ENCODE measurements at regions not wholly inside any gene's neighbourhood (a gene's known extent, or its start where the extent isn't known, plus 50 kb on each side); places are given as distances from the start of the nearest gene placed in this dataset.

- DNase-seq: no peak
These were observed 182.4 kb downstream of the ANXA2 start for GRCh38 chr15:60215225-60215963.

- no peak for DNase-seq
These were observed 180.6 kb downstream of the ANXA2 start for GRCh38 chr15:60217161-60217560.

- no peak for DNase-seq
These were observed 179.5 kb downstream of the ANXA2 start for GRCh38 chr15:60218256-60218655.

- DNase-seq: no peak
These were observed 177.9 kb downstream of the ANXA2 start for GRCh38 chr15:60219866-60220265.

GRCh38 chr15:60221356-60221755 is 176.4 kb downstream of the ANXA2 start:
- DNase-seq: no peak

- DNase-seq: no peak
These were observed 175.4 kb downstream of the ANXA2 start for GRCh38 chr15:60222404-60222803.

GRCh38 chr15:60223176-60223575 is 174.6 kb downstream of the ANXA2 start:
- DNase-seq: no peak

GRCh38 chr15:60226924-60227323 is 170.9 kb downstream of the ANXA2 start:
- no peak for DNase-seq

GRCh38 chr15:60228101-60228500 is 169.7 kb downstream of the ANXA2 start:
- no peak for DNase-seq

GRCh38 chr15:60228619-60229018 is 169.2 kb downstream of the ANXA2 start:
- no peak for DNase-seq

GRCh38 chr15:60235951-60236710 is 161.7 kb downstream of the ANXA2 start:
- no peak for DNase-seq

- no peak for DNase-seq
These were observed 160.3 kb downstream of the ANXA2 start for GRCh38 chr15:60237446-60237845.

- DNase-seq: no peak
These were observed 154.0 kb downstream of the ANXA2 start for GRCh38 chr15:60243769-60244168.

- no peak for DNase-seq
These were observed 153.0 kb downstream of the ANXA2 start for GRCh38 chr15:60244813-60245212.

GRCh38 chr15:60250316-60250715 is 147.5 kb downstream of the ANXA2 start:
- no peak for DNase-seq

GRCh38 chr15:60251300-60252070 is 146.3 kb downstream of the ANXA2 start:
- no peak for DNase-seq

- DNase-seq: no peak
These were observed 143.4 kb downstream of the ANXA2 start for GRCh38 chr15:60254416-60254815.

GRCh38 chr15:60255390-60255789 is 142.4 kb downstream of the ANXA2 start:
- no peak for DNase-seq

GRCh38 chr15:60257591-60258159 is 140.1 kb downstream of the ANXA2 start:
- DNase-seq: no peak

- DNase-seq: no peak
These were observed 138.3 kb downstream of the ANXA2 start for GRCh38 chr15:60259469-60259868.

- DNase-seq: no peak
These were observed 133.7 kb downstream of the ANXA2 start for GRCh38 chr15:60264088-60264487.

GRCh38 chr15:60264566-60264965 is 133.2 kb downstream of the ANXA2 start:
- no peak for DNase-seq

GRCh38 chr15:60265057-60265456 is 132.7 kb downstream of the ANXA2 start:
- DNase-seq: no peak
